Fibroblast of the aortic adventitia (primary cell): ENCODE measurements at regions not wholly inside any gene's neighbourhood (a gene's known extent, or its start where the extent isn't known, plus 50 kb on each side); places are given as distances from the start of the nearest gene placed in this dataset.

Experiments used
- DNase-seq: peaks from one replicate; pipeline ENCODE4 v3.0.0-alpha.2; 2010; ENCODE audit warnings: low read depth
- H3K4me3 ChIP-seq: 2 replicates; pipeline ENCODE4 v1.5.1; 2011; ENCODE audit warnings: low read depth, mild to moderate bottlenecking, control low read depth, low read length, moderate library complexity
- CTCF ChIP-seq: IDR thresholded peaks from 2 replicates; pipeline ENCODE4 v1.5.1; 2011; ENCODE audit warnings: mild to moderate bottlenecking, low read length, control low read depth, inconsistent platforms; ENCODE audit not compliant: insufficient read depth

GRCh38 chr22:49532869-49533802 is 294.5 kb downstream of the BRD1 start:
- H3K4me3 ChIP-seq: no peak overlapping the region
- DNase-seq: no peak
- TF ChIP-seq CTCF: no peak

- H3K4me3 ChIP-seq: no peak overlapping the region
- no peak for TF ChIP-seq CTCF
- no peak for DNase-seq
These were observed 296.3 kb downstream of the BRD1 start for GRCh38 chr22:49531368-49531791.

GRCh38 chr22:49530671-49531367 is 296.9 kb downstream of the BRD1 start:
- TF ChIP-seq CTCF: no peak
- no peak for DNase-seq

GRCh38 chr22:49528420-49528720 is 299.3 kb downstream of the BRD1 start:
- no peak for DNase-seq
- TF ChIP-seq CTCF: no peak
- H3K4me3 ChIP-seq: no peak overlapping the region

More at GRCh38 chr22:49530671-49531367, 296.9 kb downstream of the BRD1 start:
- H3K4me3 ChIP-seq: no peak overlapping the region

GRCh38 chr22:49527611-49528419 is 299.9 kb downstream of the BRD1 start:
- no peak overlapping the region for H3K4me3 ChIP-seq
- TF ChIP-seq CTCF: no peak
- no peak for DNase-seq

- no peak overlapping the region for H3K4me3 ChIP-seq
- DNase-seq: no peak
- TF ChIP-seq CTCF: no peak
These were observed 301.7 kb downstream of the BRD1 start for GRCh38 chr22:49525801-49526535.
